IMR-90 (cell line): ENCODE measurements at regions not wholly inside any gene's neighbourhood (a gene's known extent, or its start where the extent isn't known, plus 50 kb on each side); places are given as distances from the start of the nearest gene placed in this dataset.

Experiments used
- SMC3 ChIP-seq: fragments of 150-350 bp; IDR thresholded peaks from 2 replicates; pipeline ENCODE4 v1.6.1; 2016; ENCODE audit warnings: low read depth, mild to moderate bottlenecking, antibody characterized with exemption, low read length, moderate library complexity
- TF ChIP-seq, protein P1 (sequence below): conservative IDR thresholded peaks from 2 replicates; pipeline ENCODE4 v1.5.1; 2012; ENCODE audit warnings: mild to moderate bottlenecking, low read depth, low read length, improper control_type of control experiment
- TF ChIP-seq, protein P2 (sequence below): fragments of 150-350 bp; IDR thresholded peaks from 2 replicates; pipeline ENCODE4 v1.6.1; 2017; ENCODE audit warnings: mild to moderate bottlenecking, antibody characterized with exemption, low read length, low read depth

DNA sequence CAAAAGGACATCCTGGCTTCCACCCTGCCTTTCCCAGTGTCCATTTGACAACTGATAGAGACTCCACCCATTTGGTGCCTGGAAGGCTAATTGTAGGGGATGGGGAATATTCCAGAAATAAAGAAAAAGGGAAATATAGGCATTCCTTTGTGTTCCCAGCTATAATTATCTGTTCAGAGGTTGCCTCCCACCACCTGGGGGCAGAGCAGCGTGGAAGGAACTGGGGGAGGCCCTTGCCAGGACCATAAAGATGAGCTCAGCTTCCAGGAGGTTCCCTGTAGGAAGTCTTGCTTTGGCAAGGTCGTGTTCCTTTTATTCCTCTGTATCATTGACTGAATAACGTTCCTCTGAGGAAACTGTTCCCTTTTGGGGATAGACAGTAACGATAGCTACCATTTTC lies 214.7 kb downstream of the TFAP2C start:
- TF ChIP-seq, protein P1, sequence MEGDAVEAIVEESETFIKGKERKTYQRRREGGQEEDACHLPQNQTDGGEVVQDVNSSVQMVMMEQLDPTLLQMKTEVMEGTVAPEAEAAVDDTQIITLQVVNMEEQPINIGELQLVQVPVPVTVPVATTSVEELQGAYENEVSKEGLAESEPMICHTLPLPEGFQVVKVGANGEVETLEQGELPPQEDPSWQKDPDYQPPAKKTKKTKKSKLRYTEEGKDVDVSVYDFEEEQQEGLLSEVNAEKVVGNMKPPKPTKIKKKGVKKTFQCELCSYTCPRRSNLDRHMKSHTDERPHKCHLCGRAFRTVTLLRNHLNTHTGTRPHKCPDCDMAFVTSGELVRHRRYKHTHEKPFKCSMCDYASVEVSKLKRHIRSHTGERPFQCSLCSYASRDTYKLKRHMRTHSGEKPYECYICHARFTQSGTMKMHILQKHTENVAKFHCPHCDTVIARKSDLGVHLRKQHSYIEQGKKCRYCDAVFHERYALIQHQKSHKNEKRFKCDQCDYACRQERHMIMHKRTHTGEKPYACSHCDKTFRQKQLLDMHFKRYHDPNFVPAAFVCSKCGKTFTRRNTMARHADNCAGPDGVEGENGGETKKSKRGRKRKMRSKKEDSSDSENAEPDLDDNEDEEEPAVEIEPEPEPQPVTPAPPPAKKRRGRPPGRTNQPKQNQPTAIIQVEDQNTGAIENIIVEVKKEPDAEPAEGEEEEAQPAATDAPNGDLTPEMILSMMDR: no peak
- TF ChIP-seq SMC3: no peak
- TF ChIP-seq, protein P2, sequence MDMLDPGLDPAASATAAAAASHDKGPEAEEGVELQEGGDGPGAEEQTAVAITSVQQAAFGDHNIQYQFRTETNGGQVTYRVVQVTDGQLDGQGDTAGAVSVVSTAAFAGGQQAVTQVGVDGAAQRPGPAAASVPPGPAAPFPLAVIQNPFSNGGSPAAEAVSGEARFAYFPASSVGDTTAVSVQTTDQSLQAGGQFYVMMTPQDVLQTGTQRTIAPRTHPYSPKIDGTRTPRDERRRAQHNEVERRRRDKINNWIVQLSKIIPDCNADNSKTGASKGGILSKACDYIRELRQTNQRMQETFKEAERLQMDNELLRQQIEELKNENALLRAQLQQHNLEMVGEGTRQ: no peak
